K562 (cell line): ENCODE measurements at regions not wholly inside any gene's neighbourhood (a gene's known extent, or its start where the extent isn't known, plus 50 kb on each side); places are given as distances from the start of the nearest gene placed in this dataset.
A peak's percentile ranks its signal among the peaks of the same experiment; 100 is the strongest.

ENCODE experiments used
- GATAD2A ChIP-seq: fragments of 450-650 bp; IDR thresholded peaks from 2 replicates; pipeline ENCODE4 v1.6.1; 2017
- GTF2F1 ChIP-seq: IDR thresholded peaks from 2 replicates; pipeline ENCODE4 v1.6.1; 2011; ENCODE audit warnings: low read depth, low read length, improper control_type of control experiment
- HDAC8 ChIP-seq: fragments of 450-650 bp; IDR thresholded peaks from 2 replicates; pipeline ENCODE4 v1.6.1; 2016; ENCODE audit warnings: mild to moderate bottlenecking, missing genetic modification characterization, moderate library complexity, missing compliant biosample characterization
- KDM4B ChIP-seq, 2 experiments: fragments of 450-650 bp in 1 of 2; sonication (generic) in 1 of 2; IDR thresholded peaks; 2 replicates each; pipeline ENCODE4 v1.6.1; 2016 to 2017; ENCODE audit warnings: borderline replicate concordance in 2 of 2, antibody characterized with exemption in 1 of 2, low read depth in 1 of 2, mild to moderate bottlenecking in 1 of 2
- KLF6 ChIP-seq: fragments of 250-450 bp; sonication (Bioruptor Pico); IDR thresholded peaks from 2 replicates; pipeline ENCODE4 v1.4.0; 2020; ENCODE audit warnings: mild to moderate bottlenecking, moderate library complexity, borderline replicate concordance
- SMAD2 ChIP-seq: fragments of 150-350 bp; IDR thresholded peaks from 2 replicates; pipeline ENCODE4 v1.6.1; 2014; ENCODE audit warnings: low read depth, mild to moderate bottlenecking, low read length
- TCFL5 ChIP-seq: fragments of 250-450 bp; sonication (Bioruptor Pico); conservative IDR thresholded peaks from 2 replicates; pipeline ENCODE4 v1.6.1; 2021; ENCODE audit warnings: mild to moderate bottlenecking, moderate library complexity, matching md5 sums
- ZNF174 ChIP-seq: fragments of 250-450 bp; sonication (Bioruptor Pico); IDR thresholded peaks from 2 replicates; pipeline ENCODE4 v1.4.0; 2020; ENCODE audit warnings: mild to moderate bottlenecking
- TF ChIP-seq, protein P1 (sequence below), 2 experiments: fragments of 450-650 bp; IDR thresholded peaks; 2 replicates each; pipeline ENCODE4 v1.6.1; 2016
- TF ChIP-seq, protein P2 (sequence below): sonication (generic); formaldehyde crosslinking; IDR thresholded peaks from 2 replicates; pipeline ENCODE4 v1.8.1; 2022; ENCODE audit warnings: missing genetic modification reagents
- TF ChIP-seq, protein P3 (sequence below): sonication (generic); formaldehyde crosslinking; IDR thresholded peaks from 2 replicates; pipeline ENCODE4 v1.8.0; 2022; ENCODE audit warnings: mild to moderate bottlenecking, missing genetic modification reagents, borderline replicate concordance

DNA sequence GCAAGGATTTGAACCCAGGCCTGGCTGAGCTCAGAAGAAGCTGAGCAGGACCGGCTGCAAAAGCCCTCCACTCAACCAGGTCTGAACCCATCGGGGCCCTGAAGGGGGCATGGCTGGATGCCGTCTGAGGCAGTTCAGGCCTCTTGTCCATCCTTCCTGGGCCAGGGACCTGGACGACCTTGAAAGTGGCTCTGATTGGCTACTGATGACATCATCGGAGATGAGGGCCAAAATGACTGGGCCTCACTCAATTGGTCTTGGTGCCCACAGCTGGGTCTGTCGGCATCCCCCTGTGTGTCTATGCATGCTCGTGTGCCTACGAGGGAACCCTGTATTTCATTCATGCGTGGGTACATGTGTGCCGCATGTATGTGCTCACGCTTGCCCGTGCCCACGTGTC, 71.8 kb downstream of the PTPRS start (continued):
- TF ChIP-seq TCFL5 (CRISPR knock-in tag) (no peak), SMAD2 (no peak), KLF6 (CRISPR knock-in tag) (no peak), GATAD2A (no peak), KDM4B (IDR thresholded peaks at IDR 0.05; ENCODE audit: borderline replicate concordance in 2 of 2, low read depth in 1 of 2) (no peak), GTF2F1 (no peak), ZNF174 (CRISPR knock-in tag) (no peak), HDAC8 (tag) (no peak)
- TF ChIP-seq, protein P1, sequence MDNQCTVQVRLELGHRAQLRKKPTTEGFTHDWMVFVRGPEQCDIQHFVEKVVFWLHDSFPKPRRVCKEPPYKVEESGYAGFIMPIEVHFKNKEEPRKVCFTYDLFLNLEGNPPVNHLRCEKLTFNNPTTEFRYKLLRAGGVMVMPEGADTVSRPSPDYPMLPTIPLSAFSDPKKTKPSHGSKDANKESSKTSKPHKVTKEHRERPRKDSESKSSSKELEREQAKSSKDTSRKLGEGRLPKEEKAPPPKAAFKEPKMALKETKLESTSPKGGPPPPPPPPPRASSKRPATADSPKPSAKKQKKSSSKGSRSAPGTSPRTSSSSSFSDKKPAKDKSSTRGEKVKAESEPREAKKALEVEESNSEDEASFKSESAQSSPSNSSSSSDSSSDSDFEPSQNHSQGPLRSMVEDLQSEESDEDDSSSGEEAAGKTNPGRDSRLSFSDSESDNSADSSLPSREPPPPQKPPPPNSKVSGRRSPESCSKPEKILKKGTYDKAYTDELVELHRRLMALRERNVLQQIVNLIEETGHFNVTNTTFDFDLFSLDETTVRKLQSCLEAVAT (IDR thresholded peaks at IDR 0.05) = no peak
- TF ChIP-seq, protein P2, sequence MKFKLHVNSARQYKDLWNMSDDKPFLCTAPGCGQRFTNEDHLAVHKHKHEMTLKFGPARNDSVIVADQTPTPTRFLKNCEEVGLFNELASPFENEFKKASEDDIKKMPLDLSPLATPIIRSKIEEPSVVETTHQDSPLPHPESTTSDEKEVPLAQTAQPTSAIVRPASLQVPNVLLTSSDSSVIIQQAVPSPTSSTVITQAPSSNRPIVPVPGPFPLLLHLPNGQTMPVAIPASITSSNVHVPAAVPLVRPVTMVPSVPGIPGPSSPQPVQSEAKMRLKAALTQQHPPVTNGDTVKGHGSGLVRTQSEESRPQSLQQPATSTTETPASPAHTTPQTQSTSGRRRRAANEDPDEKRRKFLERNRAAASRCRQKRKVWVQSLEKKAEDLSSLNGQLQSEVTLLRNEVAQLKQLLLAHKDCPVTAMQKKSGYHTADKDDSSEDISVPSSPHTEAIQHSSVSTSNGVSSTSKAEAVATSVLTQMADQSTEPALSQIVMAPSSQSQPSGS = peak; percentile 79; the same call in 1 of the 2 replicates
- TF ChIP-seq, protein P3, sequence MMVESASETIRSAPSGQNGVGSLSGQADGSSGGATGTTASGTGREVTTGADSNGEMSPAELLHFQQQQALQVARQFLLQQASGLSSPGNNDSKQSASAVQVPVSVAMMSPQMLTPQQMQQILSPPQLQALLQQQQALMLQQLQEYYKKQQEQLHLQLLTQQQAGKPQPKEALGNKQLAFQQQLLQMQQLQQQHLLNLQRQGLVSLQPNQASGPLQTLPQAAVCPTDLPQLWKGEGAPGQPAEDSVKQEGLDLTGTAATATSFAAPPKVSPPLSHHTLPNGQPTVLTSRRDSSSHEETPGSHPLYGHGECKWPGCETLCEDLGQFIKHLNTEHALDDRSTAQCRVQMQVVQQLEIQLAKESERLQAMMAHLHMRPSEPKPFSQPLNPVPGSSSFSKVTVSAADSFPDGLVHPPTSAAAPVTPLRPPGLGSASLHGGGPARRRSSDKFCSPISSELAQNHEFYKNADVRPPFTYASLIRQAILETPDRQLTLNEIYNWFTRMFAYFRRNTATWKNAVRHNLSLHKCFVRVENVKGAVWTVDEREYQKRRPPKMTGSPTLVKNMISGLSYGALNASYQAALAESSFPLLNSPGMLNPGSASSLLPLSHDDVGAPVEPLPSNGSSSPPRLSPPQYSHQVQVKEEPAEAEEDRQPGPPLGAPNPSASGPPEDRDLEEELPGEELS (CRISPR knock-in tag) = no peak
